Neural cell (in vitro differentiated cells): ENCODE measurements at regions not wholly inside any gene's neighbourhood (a gene's known extent, or its start where the extent isn't known, plus 50 kb on each side); places are given as distances from the start of the nearest gene placed in this dataset.
A peak's percentile ranks its signal among the peaks of the same experiment; 100 is the strongest.

ENCODE experiments used
- H2AFZ ChIP-seq: fragments of 200-600, 300-800 bp; sonication (generic), shearing (Covaris generic); 2 replicates; pipeline ENCODE4 v1.6.0; 2014; ENCODE audit warnings: low read depth, mild to moderate bottlenecking, antibody characterized with exemption, low read length, moderate library complexity
- H3F3A ChIP-seq: fragments of 200-600 bp; shearing (Covaris generic); 2 replicates; pipeline ENCODE4 v1.6.1; 2016; ENCODE audit warnings: mild to moderate bottlenecking, moderate library complexity, mixed read lengths, antibody characterized with exemption, low read length; ENCODE audit not compliant: insufficient read depth, poor library complexity, severe bottlenecking
- H3K27ac ChIP-seq: fragments of 200-600, 300-800 bp; sonication (generic), shearing (Covaris generic); 2 replicates; pipeline ENCODE4 v1.5.1; 2014; ENCODE audit warnings: mild to moderate bottlenecking, low read length, moderate library complexity
- H3K27me3 ChIP-seq: fragments of 300-800, 200-600 bp; sonication (generic), shearing (Covaris generic); 2 replicates; pipeline ENCODE4 v1.6.0; 2014; ENCODE audit warnings: mild to moderate bottlenecking, low read depth, low read length, moderate library complexity; ENCODE audit not compliant: insufficient read depth
- H3K36me3 ChIP-seq: fragments of 300-800, 200-600 bp; sonication (generic), shearing (Covaris generic); 2 replicates; pipeline ENCODE4 v1.5.1; 2014; ENCODE audit warnings: mild to moderate bottlenecking, antibody characterized with exemption, low read length, moderate library complexity; ENCODE audit not compliant: insufficient read depth
- H3K4me2 ChIP-seq: fragments of 300-800, 200-600 bp; sonication (generic), shearing (Covaris generic); 2 replicates; pipeline ENCODE4 v1.6.0; 2014; ENCODE audit warnings: mild to moderate bottlenecking, low read length
- H3K4me3 ChIP-seq: fragments of 300-800, 200-600 bp; sonication (generic), shearing (Covaris generic); 2 replicates; pipeline ENCODE4 v1.5.1; 2014; ENCODE audit warnings: mild to moderate bottlenecking, low read length, moderate library complexity
- H3K79me2 ChIP-seq: fragments of 200-600 bp; shearing (Covaris generic); replicated peaks from 2 replicates; pipeline ENCODE4 v1.6.0; 2014; ENCODE audit warnings: mild to moderate bottlenecking, low read length, moderate library complexity; ENCODE audit not compliant: insufficient read depth
- H3K9ac ChIP-seq: fragments of 300-800, 200-600 bp; sonication (generic), shearing (Covaris generic); 2 replicates; pipeline ENCODE4 v1.6.1; 2016; ENCODE audit warnings: mild to moderate bottlenecking, low read length, mixed read lengths
- H3K9me2 ChIP-seq: fragments of 200-600 bp; shearing (Covaris generic); 2 replicates; pipeline ENCODE4 v1.6.1; 2016; ENCODE audit warnings: mild to moderate bottlenecking, low read length, mixed read lengths; ENCODE audit not compliant: insufficient read depth
- H3K9me3 ChIP-seq: fragments of 200-600, 300-800 bp; sonication (generic), shearing (Covaris generic); 2 replicates; pipeline ENCODE4 v1.6.1; 2016; ENCODE audit warnings: mild to moderate bottlenecking, mixed run types, low read length, moderate library complexity, mixed read lengths
- H4K20me1 ChIP-seq: fragments of 200-600 bp; shearing (Covaris generic); 2 replicates; pipeline ENCODE4 v1.6.1; 2016; ENCODE audit warnings: mild to moderate bottlenecking, mixed run types; ENCODE audit not compliant: insufficient read depth
- EP300 ChIP-seq: fragments of 450-650 bp; conservative IDR thresholded peaks from 2 replicates; pipeline ENCODE4 v1.6.1; 2014; ENCODE audit warnings: antibody characterized with exemption, mild to moderate bottlenecking, moderate library complexity; ENCODE audit not compliant: poor library complexity, severe bottlenecking
- EZH2 ChIP-seq: fragments of 200-600, 300-800 bp; shearing (Covaris generic), sonication (generic); IDR thresholded peaks from 2 replicates; pipeline ENCODE4 v1.6.1; 2014; ENCODE audit warnings: antibody characterized with exemption, low read length, borderline replicate concordance, mild to moderate bottlenecking; ENCODE audit not compliant: insufficient read depth, poor library complexity, severe bottlenecking
- MXI1 ChIP-seq: fragments of 450-650 bp; conservative IDR thresholded peaks from 2 replicates; pipeline ENCODE4 v1.6.1; 2014; ENCODE audit warnings: antibody characterized with exemption, mild to moderate bottlenecking; ENCODE audit not compliant: poor library complexity, severe bottlenecking
- POLR2AphosphoS5 ChIP-seq: IDR thresholded peaks from 2 replicates; pipeline ENCODE4 v1.6.1; 2012
- RAD21 ChIP-seq: fragments of 450-650 bp; conservative IDR thresholded peaks from 2 replicates; pipeline ENCODE4 v1.6.1; 2014; ENCODE audit warnings: antibody characterized with exemption, mild to moderate bottlenecking, moderate library complexity
- SMC3 ChIP-seq: fragments of 450-650 bp; conservative IDR thresholded peaks from 2 replicates; pipeline ENCODE4 v1.6.1; 2014; ENCODE audit warnings: antibody characterized with exemption, mild to moderate bottlenecking, moderate library complexity; ENCODE audit not compliant: poor library complexity
- TAF1 ChIP-seq: IDR thresholded peaks from 2 replicates; pipeline ENCODE4 v1.6.1; 2012; ENCODE audit warnings: low read depth
- TF ChIP-seq, protein P1 (sequence below): IDR thresholded peaks from 2 replicates; pipeline ENCODE4 v1.6.1; 2012; ENCODE audit warnings: borderline replicate concordance
- TF ChIP-seq, protein P2 (sequence below): fragments of 450-650 bp; IDR thresholded peaks from 2 replicates; pipeline ENCODE4 v1.5.1; 2014; ENCODE audit warnings: antibody characterized with exemption, mild to moderate bottlenecking, moderate library complexity; ENCODE audit not compliant: poor library complexity, severe bottlenecking

DNA sequence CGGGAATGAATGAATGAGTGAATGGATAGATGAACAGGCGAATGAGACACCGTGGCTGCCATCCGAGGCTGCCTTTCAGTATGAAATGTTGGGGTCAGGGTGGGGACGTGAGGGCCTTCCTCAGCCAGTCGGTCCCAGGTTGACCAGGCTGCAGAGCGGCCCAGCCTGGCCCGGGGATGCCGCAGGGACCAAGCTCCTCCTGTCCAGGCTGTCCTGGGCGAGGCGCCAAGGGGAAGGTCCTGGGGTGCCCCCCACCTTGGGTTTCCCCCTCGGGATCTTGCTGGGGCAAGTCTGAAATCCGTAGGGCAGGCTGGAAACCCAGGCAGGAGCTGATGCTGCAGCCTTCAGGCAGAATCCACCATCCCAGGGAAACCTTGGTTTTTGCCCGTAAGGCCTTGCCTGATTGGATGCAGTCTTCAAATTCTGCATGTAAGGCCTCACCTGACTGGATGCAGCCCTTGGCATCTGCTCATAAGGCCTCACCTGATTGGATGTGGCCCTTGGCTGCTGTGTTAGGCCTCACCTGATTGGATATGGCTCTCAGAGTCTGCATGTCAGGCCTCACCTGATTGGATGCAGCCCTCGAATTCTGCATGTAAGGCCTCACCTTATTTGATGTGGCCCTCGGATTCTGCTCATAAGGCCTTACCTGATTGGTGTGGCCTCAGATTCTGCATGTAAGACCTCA, 61.7 kb upstream of the ZNF469 start:
- Histone ChIP-seq H3K9ac (no peak overlapping the region), H3K36me3 (no peaks in the 10 kb centered on the region), H4K20me1 (no peaks in the 10 kb centered on the region), H3F3A (no peaks in the 10 kb centered on the region), H3K79me2 (no peaks in the 10 kb centered on the region), H3K27ac (no peak overlapping the region), H3K4me2 (no peak overlapping the region), H3K9me2 (no peaks in the 10 kb centered on the region), H3K4me3 (no peak overlapping the region), H3K9me3 (no peaks in the 10 kb centered on the region), H3K27me3 (no peaks in the 10 kb centered on the region), H2AFZ (no peak overlapping the region)
- TF ChIP-seq RAD21 (no peak), EP300 (no peak), MXI1 (no peak), EZH2 (no peak), TAF1 (no peak), POLR2AphosphoS5 (no peak), SMC3 (no peak)
- TF ChIP-seq, protein P1, sequence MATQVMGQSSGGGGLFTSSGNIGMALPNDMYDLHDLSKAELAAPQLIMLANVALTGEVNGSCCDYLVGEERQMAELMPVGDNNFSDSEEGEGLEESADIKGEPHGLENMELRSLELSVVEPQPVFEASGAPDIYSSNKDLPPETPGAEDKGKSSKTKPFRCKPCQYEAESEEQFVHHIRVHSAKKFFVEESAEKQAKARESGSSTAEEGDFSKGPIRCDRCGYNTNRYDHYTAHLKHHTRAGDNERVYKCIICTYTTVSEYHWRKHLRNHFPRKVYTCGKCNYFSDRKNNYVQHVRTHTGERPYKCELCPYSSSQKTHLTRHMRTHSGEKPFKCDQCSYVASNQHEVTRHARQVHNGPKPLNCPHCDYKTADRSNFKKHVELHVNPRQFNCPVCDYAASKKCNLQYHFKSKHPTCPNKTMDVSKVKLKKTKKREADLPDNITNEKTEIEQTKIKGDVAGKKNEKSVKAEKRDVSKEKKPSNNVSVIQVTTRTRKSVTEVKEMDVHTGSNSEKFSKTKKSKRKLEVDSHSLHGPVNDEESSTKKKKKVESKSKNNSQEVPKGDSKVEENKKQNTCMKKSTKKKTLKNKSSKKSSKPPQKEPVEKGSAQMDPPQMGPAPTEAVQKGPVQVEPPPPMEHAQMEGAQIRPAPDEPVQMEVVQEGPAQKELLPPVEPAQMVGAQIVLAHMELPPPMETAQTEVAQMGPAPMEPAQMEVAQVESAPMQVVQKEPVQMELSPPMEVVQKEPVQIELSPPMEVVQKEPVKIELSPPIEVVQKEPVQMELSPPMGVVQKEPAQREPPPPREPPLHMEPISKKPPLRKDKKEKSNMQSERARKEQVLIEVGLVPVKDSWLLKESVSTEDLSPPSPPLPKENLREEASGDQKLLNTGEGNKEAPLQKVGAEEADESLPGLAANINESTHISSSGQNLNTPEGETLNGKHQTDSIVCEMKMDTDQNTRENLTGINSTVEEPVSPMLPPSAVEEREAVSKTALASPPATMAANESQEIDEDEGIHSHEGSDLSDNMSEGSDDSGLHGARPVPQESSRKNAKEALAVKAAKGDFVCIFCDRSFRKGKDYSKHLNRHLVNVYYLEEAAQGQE, result no peak
- TF ChIP-seq, protein P2, sequence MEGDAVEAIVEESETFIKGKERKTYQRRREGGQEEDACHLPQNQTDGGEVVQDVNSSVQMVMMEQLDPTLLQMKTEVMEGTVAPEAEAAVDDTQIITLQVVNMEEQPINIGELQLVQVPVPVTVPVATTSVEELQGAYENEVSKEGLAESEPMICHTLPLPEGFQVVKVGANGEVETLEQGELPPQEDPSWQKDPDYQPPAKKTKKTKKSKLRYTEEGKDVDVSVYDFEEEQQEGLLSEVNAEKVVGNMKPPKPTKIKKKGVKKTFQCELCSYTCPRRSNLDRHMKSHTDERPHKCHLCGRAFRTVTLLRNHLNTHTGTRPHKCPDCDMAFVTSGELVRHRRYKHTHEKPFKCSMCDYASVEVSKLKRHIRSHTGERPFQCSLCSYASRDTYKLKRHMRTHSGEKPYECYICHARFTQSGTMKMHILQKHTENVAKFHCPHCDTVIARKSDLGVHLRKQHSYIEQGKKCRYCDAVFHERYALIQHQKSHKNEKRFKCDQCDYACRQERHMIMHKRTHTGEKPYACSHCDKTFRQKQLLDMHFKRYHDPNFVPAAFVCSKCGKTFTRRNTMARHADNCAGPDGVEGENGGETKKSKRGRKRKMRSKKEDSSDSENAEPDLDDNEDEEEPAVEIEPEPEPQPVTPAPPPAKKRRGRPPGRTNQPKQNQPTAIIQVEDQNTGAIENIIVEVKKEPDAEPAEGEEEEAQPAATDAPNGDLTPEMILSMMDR, result no peak

DNA sequence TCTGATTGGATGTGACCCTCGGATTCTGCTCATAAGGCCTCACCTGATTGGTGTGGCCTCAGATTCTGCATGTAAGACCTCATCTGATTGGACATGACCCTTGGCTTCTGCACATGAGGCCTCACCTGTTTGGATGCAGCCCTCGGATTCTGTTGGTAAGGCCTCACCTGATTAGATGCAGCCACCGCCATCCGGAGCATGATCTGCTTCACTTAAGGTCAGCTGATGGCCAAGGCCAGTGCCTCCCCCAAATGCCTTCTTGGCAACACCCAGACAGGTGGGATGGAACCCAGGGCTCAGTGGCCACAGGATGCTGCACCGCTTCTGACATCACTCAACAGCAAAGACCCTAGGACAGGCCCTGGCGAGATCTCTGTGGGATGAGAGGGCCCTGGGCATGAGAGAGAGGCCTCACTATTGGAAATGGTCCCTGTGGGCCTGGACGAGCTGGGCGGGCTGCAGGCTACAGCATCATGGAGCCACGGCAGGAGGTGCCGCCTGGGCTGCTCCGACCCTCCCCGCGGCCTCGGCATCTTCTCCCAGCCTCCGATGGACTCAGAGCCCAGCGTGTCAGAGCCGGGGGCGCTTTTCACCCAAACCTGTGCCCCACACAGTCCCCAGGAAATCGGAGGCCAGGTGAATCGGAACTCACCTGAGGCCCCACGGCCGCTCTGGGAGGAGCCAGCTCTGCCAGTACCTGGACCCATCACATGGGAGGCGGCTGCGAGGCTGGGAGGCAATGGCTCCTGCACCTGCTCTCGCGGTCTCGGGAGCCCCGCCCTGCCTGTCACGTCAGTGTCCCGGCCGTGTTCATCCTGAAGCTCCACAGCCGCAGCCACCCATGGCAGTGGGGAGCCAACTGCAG, 60.9 kb upstream of the ZNF469 start:
- Histone ChIP-seq H3K27me3 (no peaks in the 10 kb centered on the region), H3K9me3 (no peaks in the 10 kb centered on the region), H3K4me2 (no peak overlapping the region), H3K27ac (no peak overlapping the region), H2AFZ (no peak overlapping the region), H4K20me1 (no peaks in the 10 kb centered on the region), H3K79me2 (no peaks in the 10 kb centered on the region), H3K36me3 (no peaks in the 10 kb centered on the region), H3K9ac (no peak overlapping the region), H3K9me2 (no peaks in the 10 kb centered on the region), H3F3A (no peaks in the 10 kb centered on the region), H3K4me3 (peak overlapping the region; percentile 23)
- TF ChIP-seq, protein P1, result no peak
- no peak for TF ChIP-seq POLR2AphosphoS5
- TF ChIP-seq EZH2, result no peak
- no peak for TF ChIP-seq RAD21
- TF ChIP-seq, protein P2, result no peak
- TF ChIP-seq SMC3, result no peak
- TF ChIP-seq MXI1, result no peak
- TF ChIP-seq TAF1, result no peak
